ENCODE measurements at regions not wholly inside any gene's neighbourhood (a gene's known extent, or its start where the extent isn't known, plus 50 kb on each side); places are given as distances from the start of the nearest gene placed in this dataset.

DNA sequence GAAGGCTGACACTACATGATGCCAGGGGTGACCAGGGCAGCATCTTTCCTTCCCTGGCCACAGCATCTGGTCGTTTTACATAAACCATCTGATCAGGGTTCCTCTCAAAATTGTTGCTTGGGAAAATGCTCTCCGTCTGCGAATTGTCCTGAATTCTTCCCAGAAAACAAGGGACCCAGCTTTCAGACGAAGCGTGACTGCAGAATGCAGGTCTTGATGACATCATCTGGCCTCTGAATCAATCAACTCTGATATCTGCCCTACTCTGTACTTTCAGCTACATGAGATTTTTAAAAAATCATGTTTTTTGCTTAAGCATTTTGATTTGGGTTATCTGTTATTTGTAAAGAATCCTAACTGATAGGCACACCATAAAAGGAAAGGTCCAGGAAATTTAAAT is 246.6 kb upstream of the IRS2 start:
- no peak overlapping the region for H2BK15ac ChIP-seq (ENCODE audit: low read depth, poor library complexity, severe bottlenecking)
- H2BK120ac ChIP-seq (ENCODE audit: low read depth, low read length), result no peak overlapping the region
- DNase-seq, result no peak
- H3K36me3 ChIP-seq (ENCODE audit: control insufficient read depth in 1 of 2, insufficient read depth in 2 of 2, low read depth in 1 of 2, low read length in 2 of 2), result no peaks in the 10 kb centered on the region
- no peak overlapping the region for H3K4me2 ChIP-seq (ENCODE audit: low read length, poor library complexity, severe bottlenecking)
- no peak overlapping the region for H3K9ac ChIP-seq (ENCODE audit: low read length)
- H3K79me1 ChIP-seq (replicated peaks; ENCODE audit: low read length, poor library complexity, severe bottlenecking), result no peaks in the 10 kb centered on the region
- no peak overlapping the region for H3K4ac ChIP-seq (ENCODE audit: low read depth in 1 of 2, low read length in 2 of 2)
- no peak overlapping the region for H3K18ac ChIP-seq (ENCODE audit: low read depth in 1 of 2, low read length in 2 of 2)
- H2AK5ac ChIP-seq (ENCODE audit: low read length, severe bottlenecking), result no peak overlapping the region
- WGBS, result 72% methylated on average over 5 of the region's 5 CpGs
- no peak overlapping the region for H4K91ac ChIP-seq (ENCODE audit: low read length)
- no peak overlapping the region for H2AFZ ChIP-seq (ENCODE audit: low read depth, low read length)
- no peak overlapping the region for H3K14ac ChIP-seq (ENCODE audit: low read length in 2 of 2)
- H3K4me1 ChIP-seq (ENCODE audit: control insufficient read depth, insufficient read depth, low read depth, low read length), result no peaks in the 10 kb centered on the region
- no peak overlapping the region for H2BK12ac ChIP-seq (ENCODE audit: low read length in 2 of 2)
- no peaks in the 10 kb centered on the region for H3K9me3 ChIP-seq (ENCODE audit: control insufficient read depth, low read length)
- H4K8ac ChIP-seq (ENCODE audit: low read length), result no peak overlapping the region
- no peak overlapping the region for H3K27ac ChIP-seq (ENCODE audit: low read length, poor library complexity, severe bottlenecking)
- H3K27me3 ChIP-seq (ENCODE audit: control insufficient read depth in 1 of 2, insufficient read depth in 1 of 2, low read length in 2 of 2), result peaks cover 0 to 13% of the 10 kb centered on the region in 2 experiments
- no peak overlapping the region for H3K4me3 ChIP-seq (ENCODE audit: insufficient read depth in 1 of 2, low read depth in 1 of 2, low read length in 2 of 2)
- H3K23ac ChIP-seq (ENCODE audit: low read length in 2 of 2), result no peak overlapping the region
- H2BK5ac ChIP-seq (ENCODE audit: low read depth, low read length, poor library complexity, severe bottlenecking), result no peak overlapping the region

DNA sequence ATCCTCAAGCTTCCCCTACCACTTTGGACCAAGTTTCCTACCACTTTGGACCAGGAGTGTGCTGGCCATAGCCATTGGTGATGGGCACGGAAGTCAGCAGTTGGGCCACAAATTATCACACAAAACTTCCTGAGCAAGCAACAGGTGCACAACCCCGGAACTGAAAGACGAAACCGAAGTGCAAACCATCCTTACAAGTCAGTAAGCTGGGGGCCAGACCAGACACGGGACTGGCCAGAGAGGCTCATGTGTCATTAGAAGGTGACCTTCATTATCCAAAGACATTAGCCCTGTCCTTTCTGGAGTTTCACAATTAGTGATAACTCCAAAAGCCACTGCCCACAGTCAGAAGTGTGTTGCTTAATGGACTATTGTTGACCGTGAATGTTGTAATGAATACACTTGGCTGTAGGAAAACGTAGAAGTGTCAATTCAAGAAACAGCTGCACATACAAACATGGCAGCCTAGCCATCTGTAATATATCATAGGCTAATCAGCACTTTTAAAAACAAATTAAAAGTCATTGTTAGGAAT is 244.1 kb upstream of the IRS2 start:
- Histone ChIP-seq H4K8ac (ENCODE audit: low read length) (no peak overlapping the region), H3K79me1 (replicated peaks; ENCODE audit: low read length, poor library complexity, severe bottlenecking) (no peaks in the 10 kb centered on the region), H3K27me3 (ENCODE audit: control insufficient read depth in 1 of 2, insufficient read depth in 1 of 2, low read length in 2 of 2) (peaks cover 0 to 13% of the 10 kb centered on the region in 2 experiments), H3K4me3 (ENCODE audit: insufficient read depth in 1 of 2, low read depth in 1 of 2, low read length in 2 of 2) (no peak overlapping the region), H3K4me2 (ENCODE audit: low read length, poor library complexity, severe bottlenecking) (no peak overlapping the region), H3K23ac (ENCODE audit: low read length in 2 of 2) (no peak overlapping the region), H2AK5ac (ENCODE audit: low read length, severe bottlenecking) (no peak overlapping the region), H2BK12ac (ENCODE audit: low read length in 2 of 2) (no peak overlapping the region), H2BK5ac (ENCODE audit: low read depth, low read length, poor library complexity, severe bottlenecking) (no peak overlapping the region), H2BK120ac (ENCODE audit: low read depth, low read length) (no peak overlapping the region), H3K4ac (ENCODE audit: low read depth in 1 of 2, low read length in 2 of 2) (no peak overlapping the region), H4K91ac (ENCODE audit: low read length) (no peak overlapping the region), H2BK15ac (ENCODE audit: low read depth, poor library complexity, severe bottlenecking) (no peak overlapping the region), H3K18ac (ENCODE audit: low read depth in 1 of 2, low read length in 2 of 2) (no peak overlapping the region), H3K27ac (ENCODE audit: low read length, poor library complexity, severe bottlenecking) (no peak overlapping the region), H3K9ac (ENCODE audit: low read length) (no peak overlapping the region), H3K4me1 (ENCODE audit: control insufficient read depth, insufficient read depth, low read depth, low read length) (no peaks in the 10 kb centered on the region), H3K14ac (ENCODE audit: low read length in 2 of 2) (no peak overlapping the region), H2AFZ (ENCODE audit: low read depth, low read length) (no peak overlapping the region), H3K36me3 (ENCODE audit: control insufficient read depth in 1 of 2, insufficient read depth in 2 of 2, low read depth in 1 of 2, low read length in 2 of 2) (no peaks in the 10 kb centered on the region), H3K9me3 (ENCODE audit: control insufficient read depth, low read length) (no peaks in the 10 kb centered on the region)
- 90% methylated on average over 5 of the region's 7 CpGs for WGBS
- DNase-seq, result no peak

DNA sequence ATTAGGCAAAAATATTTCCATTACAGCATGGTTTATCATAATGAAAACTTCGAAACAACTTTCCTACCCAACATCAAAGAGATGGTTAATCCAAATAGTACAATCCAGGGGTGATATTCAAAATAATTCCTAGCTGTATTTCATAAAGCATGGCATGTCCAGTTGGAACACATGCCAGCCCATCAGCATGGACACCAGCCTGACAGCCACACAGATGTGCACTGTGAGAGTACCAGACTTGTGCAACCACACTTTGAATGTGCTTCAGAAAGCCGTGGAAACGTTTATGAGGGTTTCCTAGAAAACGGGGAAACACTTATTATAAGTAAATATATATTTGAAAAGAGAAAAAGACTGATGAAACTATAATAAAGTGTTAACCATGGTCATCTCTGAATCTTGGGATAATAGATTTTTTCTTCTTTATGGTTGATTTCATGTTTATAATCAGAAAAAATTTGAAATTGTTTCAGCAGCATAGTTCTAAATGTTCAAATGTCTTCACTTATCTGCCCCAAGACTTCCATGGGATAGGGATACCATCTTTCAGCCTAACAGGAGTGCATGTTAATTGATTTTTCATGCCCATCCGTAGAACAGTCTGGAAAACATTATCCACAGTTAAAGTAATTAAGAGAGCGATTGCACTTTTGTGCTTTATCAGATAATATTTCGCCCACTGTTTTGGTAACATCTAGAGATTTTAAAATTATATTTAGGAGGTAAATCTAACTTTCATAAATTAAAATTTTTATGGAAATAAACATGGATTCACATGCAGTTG is 242.6 kb upstream of the IRS2 start:
- Histone ChIP-seq H2AK5ac (ENCODE audit: low read length, severe bottlenecking) (no peak overlapping the region), H3K9ac (ENCODE audit: low read length) (no peak overlapping the region), H3K9me3 (ENCODE audit: control insufficient read depth, low read length) (no peaks in the 10 kb centered on the region), H3K27me3 (ENCODE audit: control insufficient read depth in 1 of 2, insufficient read depth in 1 of 2, low read length in 2 of 2) (peaks cover 0 to 10% of the 10 kb centered on the region in 2 experiments), H2AFZ (ENCODE audit: low read depth, low read length) (no peak overlapping the region), H2BK5ac (ENCODE audit: low read depth, low read length, poor library complexity, severe bottlenecking) (no peak overlapping the region), H3K4me3 (ENCODE audit: insufficient read depth in 1 of 2, low read depth in 1 of 2, low read length in 2 of 2) (no peak overlapping the region), H3K79me1 (replicated peaks; ENCODE audit: low read length, poor library complexity, severe bottlenecking) (no peaks in the 10 kb centered on the region), H3K4me1 (ENCODE audit: control insufficient read depth, insufficient read depth, low read depth, low read length) (peaks cover 3% of the 10 kb centered on the region), H3K36me3 (ENCODE audit: control insufficient read depth in 1 of 2, insufficient read depth in 2 of 2, low read depth in 1 of 2, low read length in 2 of 2) (no peaks in the 10 kb centered on the region), H3K14ac (ENCODE audit: low read length in 2 of 2) (no peak overlapping the region), H3K4ac (ENCODE audit: low read depth in 1 of 2, low read length in 2 of 2) (no peak overlapping the region), H3K18ac (ENCODE audit: low read depth in 1 of 2, low read length in 2 of 2) (no peak overlapping the region), H4K91ac (ENCODE audit: low read length) (no peak overlapping the region), H3K27ac (ENCODE audit: low read length, poor library complexity, severe bottlenecking) (no peak overlapping the region), H3K4me2 (ENCODE audit: low read length, poor library complexity, severe bottlenecking) (no peak overlapping the region), H2BK12ac (ENCODE audit: low read length in 2 of 2) (no peak overlapping the region), H3K23ac (ENCODE audit: low read length in 2 of 2) (no peak overlapping the region), H4K8ac (ENCODE audit: low read length) (no peak overlapping the region), H2BK120ac (ENCODE audit: low read depth, low read length) (no peak overlapping the region), H2BK15ac (ENCODE audit: low read depth, poor library complexity, severe bottlenecking) (no peak overlapping the region)
- 93% methylated on average over 3 of the region's 7 CpGs for WGBS
- no peak for DNase-seq

- no peak overlapping the region for H3K4me3 ChIP-seq (ENCODE audit: insufficient read depth in 1 of 2, low read depth in 1 of 2, low read length in 2 of 2)
These were observed 241.9 kb upstream of the IRS2 start for GRCh38 chr13:110028311-110028710.

More at GRCh38 chr13:110028311-110028710, 241.9 kb upstream of the IRS2 start:
- no peak overlapping the region for H3K4me2 ChIP-seq (ENCODE audit: low read length, poor library complexity, severe bottlenecking)
- no peak overlapping the region for H2AFZ ChIP-seq (ENCODE audit: low read depth, low read length)
- DNase-seq, result no peak
- H2BK15ac ChIP-seq (ENCODE audit: low read depth, poor library complexity, severe bottlenecking), result no peak overlapping the region
- no peak overlapping the region for H3K14ac ChIP-seq (ENCODE audit: low read length in 2 of 2)
- peaks cover 5% of the 10 kb centered on the region for H3K4me1 ChIP-seq (ENCODE audit: control insufficient read depth, insufficient read depth, low read depth, low read length)
- no peaks in the 10 kb centered on the region for H3K9me3 ChIP-seq (ENCODE audit: control insufficient read depth, low read length)
- no peak overlapping the region for H2BK12ac ChIP-seq (ENCODE audit: low read length in 2 of 2)
- H3K79me1 ChIP-seq (replicated peaks; ENCODE audit: low read length, poor library complexity, severe bottlenecking), result no peaks in the 10 kb centered on the region
- no peak overlapping the region for H4K8ac ChIP-seq (ENCODE audit: low read length)
- no peak overlapping the region for H2BK120ac ChIP-seq (ENCODE audit: low read depth, low read length)
- no peak overlapping the region for H4K91ac ChIP-seq (ENCODE audit: low read length)
- no peaks in the 10 kb centered on the region for H3K36me3 ChIP-seq (ENCODE audit: control insufficient read depth in 1 of 2, insufficient read depth in 2 of 2, low read depth in 1 of 2, low read length in 2 of 2)
- peaks cover 0 to 11% of the 10 kb centered on the region in 2 experiments for H3K27me3 ChIP-seq (ENCODE audit: control insufficient read depth in 1 of 2, insufficient read depth in 1 of 2, low read length in 2 of 2)
- H3K9ac ChIP-seq (ENCODE audit: low read length), result no peak overlapping the region
- H3K4ac ChIP-seq (ENCODE audit: low read depth in 1 of 2, low read length in 2 of 2), result no peak overlapping the region
- H3K27ac ChIP-seq (ENCODE audit: low read length, poor library complexity, severe bottlenecking), result no peak overlapping the region
- no peak overlapping the region for H3K18ac ChIP-seq (ENCODE audit: low read depth in 1 of 2, low read length in 2 of 2)
- WGBS, result 45% methylated on average over 4 of the region's 4 CpGs
- H3K23ac ChIP-seq (ENCODE audit: low read length in 2 of 2), result no peak overlapping the region
- H2AK5ac ChIP-seq (ENCODE audit: low read length, severe bottlenecking), result no peak overlapping the region
- H2BK5ac ChIP-seq (ENCODE audit: low read depth, low read length, poor library complexity, severe bottlenecking), result no peak overlapping the region

All from mesenchymal stem cell (in vitro differentiated cells and primary cell).